CD8-positive, alpha-beta memory T cell (primary cell): ENCODE measurements at regions not wholly inside any gene's neighbourhood (a gene's known extent, or its start where the extent isn't known, plus 50 kb on each side); places are given as distances from the start of the nearest gene placed in this dataset.

ENCODE experiments used
- CTCF ChIA-PET: fragments of 350-600 bp; sonication (Branson Sonifier 250); formaldehyde crosslinking; loops from one replicate; lab custom pipeline; 2021; ENCODE audit warnings: antibody characterized with exemption; lab: Charles Lee
- POLR2A ChIA-PET: fragments of 350-600 bp; sonication (Branson Sonifier 250); formaldehyde crosslinking; loops from one replicate; lab custom pipeline; 2021; ENCODE audit warnings: antibody characterized with exemption; lab: Charles Lee
- DNase-seq, 5 donors: peaks; one replicate each; pipeline versions ENCODE4 v3.0.0 to v3.0.0-alpha.2; 2020 to 2022; ENCODE audit warnings: mixed read lengths in 1 of 5
- H3K27ac ChIP-seq: one replicate; pipeline ENCODE4 v1.7.0; 2013; ENCODE audit warnings: low read depth, mild to moderate bottlenecking, low read length, moderate library complexity
- H3K27me3 ChIP-seq: 2 replicates; pipeline ENCODE4 v1.7.0; 2013; ENCODE audit warnings: low read length, mild to moderate bottlenecking; ENCODE audit not compliant: insufficient read depth, poor library complexity, severe bottlenecking
- H3K36me3 ChIP-seq: 2 replicates; pipeline ENCODE4 v1.7.0; 2013; ENCODE audit warnings: mild to moderate bottlenecking, low read length, moderate library complexity; ENCODE audit not compliant: insufficient read depth
- H3K4me1 ChIP-seq: 2 replicates; pipeline ENCODE4 v1.7.0; 2013; ENCODE audit warnings: mild to moderate bottlenecking, low read length, moderate library complexity; ENCODE audit not compliant: insufficient read depth
- H3K4me3 ChIP-seq: 2 replicates; pipeline ENCODE4 v1.7.0; 2013; ENCODE audit warnings: mild to moderate bottlenecking, low read length
- H3K9me3 ChIP-seq: 2 replicates; pipeline ENCODE4 v1.7.0; 2013; ENCODE audit warnings: mild to moderate bottlenecking, low read length
- H3K27ac Mint-ChIP-seq, 8 donors: one replicate each; pipeline ENCODE4 v1.8.0; 2020 to 2021; ENCODE audit warnings: mixed read lengths in 8 of 8, mild to moderate bottlenecking in 6 of 8, inconsistent platforms in 3 of 8, moderate library complexity in 3 of 8
- H3K27me3 Mint-ChIP-seq, 2 donors: one replicate each; pipeline ENCODE4 v1.8.0; 2020 to 2021; ENCODE audit warnings: mixed read lengths in 2 of 2, mild to moderate bottlenecking in 1 of 2, moderate library complexity in 1 of 2
- H3K36me3 Mint-ChIP-seq, 3 donors: one replicate each; pipeline ENCODE4 v1.8.0; 2020 to 2021; ENCODE audit warnings: mixed read lengths in 3 of 3, inconsistent platforms in 1 of 3, mild to moderate bottlenecking in 1 of 3
- H3K4me1 Mint-ChIP-seq, 3 donors: one replicate each; pipeline ENCODE4 v1.8.0; 2020 to 2021; ENCODE audit warnings: mixed read lengths in 3 of 3, inconsistent platforms in 1 of 3, mild to moderate bottlenecking in 1 of 3
- H3K4me3 Mint-ChIP-seq, 7 donors: one replicate each; pipeline ENCODE4 v1.8.0; 2020 to 2021; ENCODE audit warnings: mixed read lengths in 7 of 7, mild to moderate bottlenecking in 6 of 7, moderate library complexity in 4 of 7, inconsistent platforms in 2 of 7
- H3K9me3 Mint-ChIP-seq, 5 donors: one replicate each; pipeline ENCODE4 v1.8.0; 2020 to 2022; ENCODE audit warnings: mixed read lengths in 5 of 5, mild to moderate bottlenecking in 3 of 5, moderate library complexity in 2 of 5, inconsistent platforms in 1 of 5

DNA sequence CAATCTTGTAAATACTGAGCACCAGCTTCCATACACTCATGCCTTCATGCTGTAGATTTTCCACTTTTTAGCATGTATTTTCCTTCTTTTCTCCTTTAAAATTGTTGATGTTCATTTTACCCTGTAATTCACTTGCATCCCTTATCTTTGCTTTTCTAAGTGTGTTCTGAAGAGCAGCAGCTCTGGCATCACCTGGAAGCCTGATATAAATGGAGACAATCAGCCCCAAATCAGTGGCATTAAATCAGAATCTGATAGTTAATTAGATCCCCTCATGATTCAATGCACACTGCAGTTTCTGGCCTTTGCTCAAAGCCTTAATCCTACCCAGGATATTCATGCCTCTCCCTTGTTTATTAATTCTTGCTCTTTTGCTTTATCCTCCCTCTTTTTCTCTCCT, 942.4 kb downstream of the XPNPEP1 start:
- no peaks in the 10 kb centered on the region for H3K9me3 ChIP-seq
- DNase-seq = no peak
- Mint-ChIP-seq H3K27ac (no peak overlapping the region), H3K4me1 (no peaks in the 10 kb centered on the region), H3K9me3 (peaks cover 13 to 23% (median 16%) of the 10 kb centered on the region in 5 donors), H3K36me3 (no peaks in the 10 kb centered on the region), H3K27me3 (no peaks in the 10 kb centered on the region), H3K4me3 (no peak overlapping the region)
- ChIA-PET POLR2A (no interaction called here), CTCF (no interaction called here)
- H3K4me1 ChIP-seq = no peaks in the 10 kb centered on the region
- H3K36me3 ChIP-seq = no peaks in the 10 kb centered on the region
- no peaks in the 10 kb centered on the region for H3K27me3 ChIP-seq
- no peak overlapping the region for H3K4me3 ChIP-seq
- no peak overlapping the region for H3K27ac ChIP-seq

GRCh38 chr10:108975459-108976058, 947.8 kb downstream of the XPNPEP1 start:
- no peaks in the 10 kb centered on the region for H3K36me3 Mint-ChIP-seq
- no peaks in the 10 kb centered on the region for H3K36me3 ChIP-seq
- peaks cover 14 to 28% (median 17%) of the 10 kb centered on the region in 5 donors for H3K9me3 Mint-ChIP-seq
- no peak overlapping the region for H3K4me3 Mint-ChIP-seq
- no peak overlapping the region for H3K4me3 ChIP-seq
- no peaks in the 10 kb centered on the region for H3K9me3 ChIP-seq
- no peaks in the 10 kb centered on the region for H3K4me1 Mint-ChIP-seq
- H3K27me3 ChIP-seq = no peaks in the 10 kb centered on the region
- POLR2A ChIA-PET = no interaction called here
- CTCF ChIA-PET = no interaction called here
- H3K4me1 ChIP-seq = no peaks in the 10 kb centered on the region
- H3K27ac Mint-ChIP-seq = no peak overlapping the region
- no peak overlapping the region for H3K27ac ChIP-seq
- H3K27me3 Mint-ChIP-seq = no peaks in the 10 kb centered on the region
- DNase-seq = no peak

DNA sequence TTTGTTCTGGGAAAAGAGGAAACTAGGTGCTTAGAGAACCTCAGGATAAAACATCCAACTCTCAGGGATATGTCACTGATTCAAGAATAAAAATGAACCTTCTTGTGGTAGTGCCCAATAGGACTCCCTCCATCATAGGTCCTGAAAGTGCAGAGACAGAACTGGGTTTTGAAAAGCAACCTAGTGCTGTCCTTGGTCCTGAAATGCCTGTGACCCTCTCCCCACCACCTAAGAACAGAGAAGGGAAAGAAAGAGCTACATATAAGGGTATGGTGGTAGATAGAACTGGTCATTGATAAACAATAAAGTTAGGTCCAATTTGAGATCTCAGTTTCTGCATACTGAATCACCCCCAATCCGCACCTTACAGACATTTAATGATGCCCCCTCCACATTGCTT, 953.3 kb downstream of the XPNPEP1 start:
- Mint-ChIP-seq H3K9me3 (peaks cover 6 to 34% (median 13%) of the 10 kb centered on the region in 5 donors), H3K27ac (no peak overlapping the region), H3K4me3 (no peak overlapping the region), H3K36me3 (no peaks in the 10 kb centered on the region), H3K27me3 (no peaks in the 10 kb centered on the region), H3K4me1 (no peaks in the 10 kb centered on the region)
- no peak overlapping the region for H3K4me3 ChIP-seq
- no peaks in the 10 kb centered on the region for H3K36me3 ChIP-seq
- no peaks in the 10 kb centered on the region for H3K9me3 ChIP-seq
- no peak overlapping the region for H3K27ac ChIP-seq
- H3K27me3 ChIP-seq = no peaks in the 10 kb centered on the region
- CTCF ChIA-PET = no interaction called here
- H3K4me1 ChIP-seq = no peaks in the 10 kb centered on the region
- POLR2A ChIA-PET = no interaction called here
- no peak for DNase-seq

DNA sequence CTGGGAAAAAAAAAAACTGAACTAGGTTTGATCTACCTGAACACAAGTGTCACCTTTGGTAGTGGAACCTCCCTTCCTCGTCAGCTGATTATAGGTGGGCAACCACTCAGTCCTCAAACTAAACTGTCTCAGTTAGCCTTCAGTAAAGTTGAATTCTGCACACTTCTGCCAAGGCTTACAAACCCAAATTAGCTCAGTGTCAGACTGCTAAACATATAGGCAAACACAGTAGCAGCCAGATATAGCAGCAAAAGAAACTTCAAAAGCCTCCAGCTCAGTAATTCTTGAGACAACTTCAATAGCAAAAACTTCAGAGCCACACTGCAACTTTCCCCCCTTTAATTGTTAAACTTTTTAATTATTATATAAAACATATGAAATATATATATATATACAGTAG, 956.9 kb downstream of the XPNPEP1 start:
- Mint-ChIP-seq H3K4me1 (no peaks in the 10 kb centered on the region), H3K36me3 (peaks cover 0 to 2% (median 0%) of the 10 kb centered on the region in 3 donors), H3K27me3 (no peaks in the 10 kb centered on the region), H3K4me3 (no peak overlapping the region), H3K9me3 (peaks cover 5 to 22% (median 9%) of the 10 kb centered on the region in 5 donors), H3K27ac (no peak overlapping the region)
- no peak overlapping the region for H3K4me3 ChIP-seq
- no peak for DNase-seq
- ChIA-PET CTCF (no interaction called here), POLR2A (no interaction called here)
- H3K36me3 ChIP-seq = no peaks in the 10 kb centered on the region
- no peaks in the 10 kb centered on the region for H3K27me3 ChIP-seq
- H3K27ac ChIP-seq = no peak overlapping the region
- no peaks in the 10 kb centered on the region for H3K4me1 ChIP-seq
- H3K9me3 ChIP-seq = no peaks in the 10 kb centered on the region

GRCh38 chr10:108966005-108966404, 957.3 kb downstream of the XPNPEP1 start:
- H3K4me3 ChIP-seq = no peak overlapping the region
- H3K9me3 ChIP-seq = no peaks in the 10 kb centered on the region
- no peak overlapping the region for H3K27ac ChIP-seq
- no peak for DNase-seq
- H3K27ac Mint-ChIP-seq = no peak overlapping the region
- peaks cover 6 to 25% (median 9%) of the 10 kb centered on the region in 5 donors for H3K9me3 Mint-ChIP-seq
- ChIA-PET CTCF (no interaction called here), POLR2A (no interaction called here)
- no peaks in the 10 kb centered on the region for H3K4me1 Mint-ChIP-seq
- H3K36me3 Mint-ChIP-seq = peaks cover 0 to 2% (median 0%) of the 10 kb centered on the region in 3 donors
- no peak overlapping the region for H3K4me3 Mint-ChIP-seq
- H3K4me1 ChIP-seq = no peaks in the 10 kb centered on the region
- H3K27me3 Mint-ChIP-seq = no peaks in the 10 kb centered on the region
- no peaks in the 10 kb centered on the region for H3K27me3 ChIP-seq
- no peaks in the 10 kb centered on the region for H3K36me3 ChIP-seq

DNA sequence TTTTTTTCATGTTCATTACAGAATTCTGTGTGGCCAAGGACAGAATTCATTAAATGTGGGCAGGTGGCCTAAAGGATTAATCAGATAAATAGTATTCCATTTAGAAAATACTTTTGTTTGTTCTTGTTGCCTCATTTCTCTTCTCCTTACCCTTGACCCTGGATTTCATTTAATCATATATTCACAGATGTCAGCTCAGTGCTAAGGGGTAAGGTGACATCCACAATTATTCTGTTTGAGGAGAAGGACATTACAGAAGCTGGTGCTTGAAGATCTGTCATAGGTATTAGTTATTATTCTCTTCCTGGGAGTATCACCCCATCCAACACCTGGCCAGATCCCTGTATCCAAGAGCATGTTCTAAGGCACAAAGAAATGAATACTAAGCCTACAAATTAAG, 961.1 kb downstream of the XPNPEP1 start:
- Mint-ChIP-seq H3K9me3 (peaks cover 3 to 27% (median 9%) of the 10 kb centered on the region in 5 donors), H3K4me3 (no peak overlapping the region), H3K27me3 (no peaks in the 10 kb centered on the region), H3K4me1 (no peaks in the 10 kb centered on the region), H3K36me3 (peaks cover 0 to 2% (median 0%) of the 10 kb centered on the region in 3 donors), H3K27ac (no peak overlapping the region)
- Histone ChIP-seq H3K4me1 (no peaks in the 10 kb centered on the region), H3K36me3 (no peaks in the 10 kb centered on the region), H3K27me3 (no peaks in the 10 kb centered on the region), H3K27ac (no peak overlapping the region), H3K4me3 (no peak overlapping the region), H3K9me3 (no peaks in the 10 kb centered on the region)
- ChIA-PET CTCF (no interaction called here), POLR2A (no interaction called here)
- no peak for DNase-seq

DNA sequence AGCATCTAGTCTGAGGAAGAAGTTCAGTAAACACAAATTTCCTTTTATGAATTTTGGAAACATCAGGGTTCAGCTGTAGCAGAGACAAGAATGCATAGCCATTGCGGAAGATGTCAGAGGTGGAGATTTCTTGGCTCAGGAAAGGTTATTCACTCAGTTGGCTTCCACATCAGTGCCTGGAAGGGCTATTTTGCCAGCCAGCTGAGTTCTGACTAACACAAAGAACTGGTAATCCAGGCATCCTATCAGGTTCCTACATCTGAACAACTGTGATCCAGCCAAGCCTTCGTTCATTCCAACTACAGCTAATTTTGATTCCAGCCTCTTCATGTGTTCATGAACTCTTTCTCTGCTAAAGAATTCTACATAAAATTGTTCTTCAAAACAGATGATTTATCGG, 965.6 kb downstream of the XPNPEP1 start:
- POLR2A ChIA-PET = no interaction called here
- no peaks in the 10 kb centered on the region for H3K9me3 ChIP-seq
- H3K4me1 ChIP-seq = no peaks in the 10 kb centered on the region
- CTCF ChIA-PET = no interaction called here
- H3K36me3 Mint-ChIP-seq = no peaks in the 10 kb centered on the region
- H3K4me1 Mint-ChIP-seq = no peaks in the 10 kb centered on the region
- H3K4me3 Mint-ChIP-seq = no peak overlapping the region
- DNase-seq = no peak
- H3K27ac Mint-ChIP-seq = no peak overlapping the region
- peaks cover 5 to 29% (median 21%) of the 10 kb centered on the region in 5 donors for H3K9me3 Mint-ChIP-seq
- no peak overlapping the region for H3K27ac ChIP-seq
- no peaks in the 10 kb centered on the region for H3K36me3 ChIP-seq
- H3K27me3 Mint-ChIP-seq = no peaks in the 10 kb centered on the region
- H3K27me3 ChIP-seq = no peaks in the 10 kb centered on the region
- no peak overlapping the region for H3K4me3 ChIP-seq

- peaks cover 10 to 34% (median 27%) of the 10 kb centered on the region in 5 donors for H3K9me3 Mint-ChIP-seq
- Histone ChIP-seq H3K4me3 (no peak overlapping the region), H3K9me3 (no peaks in the 10 kb centered on the region), H3K27ac (no peak overlapping the region), H3K36me3 (no peaks in the 10 kb centered on the region), H3K4me1 (no peaks in the 10 kb centered on the region), H3K27me3 (no peaks in the 10 kb centered on the region)
- no peaks in the 10 kb centered on the region for H3K27me3 Mint-ChIP-seq
- POLR2A ChIA-PET = no interaction called here
- CTCF ChIA-PET = no interaction called here
- no peak overlapping the region for H3K27ac Mint-ChIP-seq
- no peak overlapping the region for H3K4me3 Mint-ChIP-seq
- no peaks in the 10 kb centered on the region for H3K36me3 Mint-ChIP-seq
- no peak for DNase-seq
- no peaks in the 10 kb centered on the region for H3K4me1 Mint-ChIP-seq
Observed at GRCh38 chr10:108956149-108956548, 967.2 kb downstream of the XPNPEP1 start.
